GM12892 (cell line): ENCODE measurements at regions not wholly inside any gene's neighbourhood (a gene's known extent, or its start where the extent isn't known, plus 50 kb on each side); places are given as distances from the start of the nearest gene placed in this dataset.

Experiments used
- DNase-seq: peaks from one replicate; pipeline ENCODE4 v3.0.0; 2011; ENCODE audit not compliant: insufficient read length
- FAIRE-seq: peaks from 2 replicates; lab custom pipeline; 2011; peaks lifted over from hg19 to GRCh38; lab: Jason Lieb, UNC
- POLR2A ChIP-seq: IDR thresholded peaks from 2 replicates; pipeline ENCODE4 v1.6.1; 2011; ENCODE audit warnings: low read depth, low read length, control low read depth
- POLR2AphosphoS5 ChIP-seq: IDR thresholded peaks from 2 replicates; pipeline ENCODE4 v1.6.1; 2011; ENCODE audit warnings: low read depth, low read length, control low read depth
- TAF1 ChIP-seq: IDR thresholded peaks from 2 replicates; pipeline ENCODE4 v1.6.1; 2011; ENCODE audit warnings: low read depth, mild to moderate bottlenecking, control low read depth, low read length, borderline replicate concordance

DNA sequence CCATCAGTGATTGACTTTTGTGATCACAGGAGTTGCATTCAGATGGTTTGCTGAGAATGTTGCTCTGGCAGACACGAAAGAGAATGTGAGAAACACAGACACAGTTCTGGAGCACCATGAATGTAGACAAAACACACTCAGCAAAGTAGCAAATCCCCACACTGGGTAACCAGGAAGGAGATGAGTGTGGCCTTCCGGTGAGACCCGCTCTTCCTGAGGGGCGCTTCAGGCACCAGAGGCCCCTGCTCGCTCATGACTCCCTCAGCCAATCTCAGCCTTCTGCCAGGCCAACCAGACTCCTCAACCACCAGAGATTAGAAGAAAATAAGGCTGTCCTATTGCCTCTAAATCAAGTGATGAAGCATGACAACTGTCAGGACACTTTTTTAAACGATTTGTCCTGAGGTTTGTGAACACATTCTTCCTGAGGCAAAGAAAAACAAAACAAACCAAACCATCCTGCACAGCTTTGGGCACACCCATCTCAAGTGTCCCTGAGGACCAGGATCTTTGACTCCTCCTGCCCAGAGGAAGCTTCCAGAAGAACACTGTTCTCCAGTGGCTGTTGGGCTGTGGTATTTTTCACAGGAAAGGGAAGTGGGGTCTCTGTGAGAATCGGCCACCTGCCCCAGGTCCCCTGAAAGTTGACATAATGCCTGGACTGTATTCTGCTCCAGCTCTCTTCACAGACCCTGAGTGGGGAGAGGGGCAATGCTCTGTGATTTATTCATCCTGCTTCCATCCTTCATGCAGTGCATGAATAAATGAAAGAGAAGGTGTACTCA, 152.8 kb downstream of the BCL11A start:
- DNase-seq (no peak), FAIRE-seq (peak; percentile 30)
- TF ChIP-seq POLR2A (no peak), POLR2AphosphoS5 (no peak), TAF1 (no peak)

DNA sequence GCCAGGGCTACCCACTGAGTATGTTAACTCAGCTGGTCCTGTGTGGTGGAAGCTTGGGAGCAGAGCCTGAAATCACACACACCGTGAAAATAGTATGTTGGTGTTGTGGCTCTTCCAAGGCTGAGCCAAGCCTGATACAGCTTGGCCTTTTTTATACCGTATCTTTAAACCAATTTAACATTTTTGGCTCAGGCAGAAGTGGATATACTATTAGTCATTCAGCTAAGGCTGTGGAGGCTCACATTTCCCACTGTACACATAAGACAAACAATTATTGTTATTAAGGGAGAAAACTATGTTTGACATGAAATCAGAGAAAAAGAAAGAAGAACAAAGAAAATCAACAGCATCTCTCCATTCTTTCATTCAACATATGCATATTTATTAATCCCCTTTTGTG, 159.0 kb downstream of the BCL11A start:
- FAIRE-seq, result no peak
- TF ChIP-seq TAF1 (no peak), POLR2AphosphoS5 (no peak), POLR2A (no peak)
- DNase-seq, result no peak

DNA sequence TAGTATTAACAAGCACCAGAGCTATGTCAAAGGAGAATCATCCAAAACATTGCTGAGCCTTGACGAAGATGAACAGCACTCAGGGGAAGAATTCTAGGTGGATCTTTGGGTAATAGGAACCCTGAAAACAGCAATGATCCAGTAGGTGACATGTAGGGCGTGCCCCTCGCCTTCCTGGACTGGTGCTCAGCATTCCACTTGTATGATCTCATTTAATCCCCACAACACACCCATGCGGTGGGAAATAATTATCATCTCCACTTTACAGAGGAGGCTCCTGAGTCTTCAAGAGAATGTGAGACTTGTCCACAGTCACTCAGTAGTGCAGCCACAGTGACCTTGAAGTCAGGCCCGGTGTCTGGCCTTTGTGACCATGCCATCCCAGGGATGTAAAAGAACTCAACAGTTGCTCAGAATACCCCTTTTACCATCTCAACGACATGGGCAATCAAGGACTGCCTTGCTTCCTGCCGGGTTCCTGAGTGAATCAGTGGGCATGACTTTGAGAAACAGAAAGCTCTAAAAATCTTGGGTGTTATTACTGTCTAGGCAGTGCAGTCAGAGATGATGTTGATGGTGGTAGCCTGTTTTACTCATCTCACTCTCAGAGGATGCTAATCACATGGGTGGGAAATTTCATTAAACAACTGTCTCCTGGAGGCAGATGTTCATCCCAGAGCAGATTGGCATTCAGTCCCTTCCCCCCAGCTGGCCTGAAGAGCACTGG, 161.6 kb downstream of the BCL11A start:
- no peak for TF ChIP-seq POLR2AphosphoS5
- TF ChIP-seq TAF1, result no peak
- no peak for TF ChIP-seq POLR2A
- DNase-seq (no peak), FAIRE-seq (peak; percentile 14)

DNA sequence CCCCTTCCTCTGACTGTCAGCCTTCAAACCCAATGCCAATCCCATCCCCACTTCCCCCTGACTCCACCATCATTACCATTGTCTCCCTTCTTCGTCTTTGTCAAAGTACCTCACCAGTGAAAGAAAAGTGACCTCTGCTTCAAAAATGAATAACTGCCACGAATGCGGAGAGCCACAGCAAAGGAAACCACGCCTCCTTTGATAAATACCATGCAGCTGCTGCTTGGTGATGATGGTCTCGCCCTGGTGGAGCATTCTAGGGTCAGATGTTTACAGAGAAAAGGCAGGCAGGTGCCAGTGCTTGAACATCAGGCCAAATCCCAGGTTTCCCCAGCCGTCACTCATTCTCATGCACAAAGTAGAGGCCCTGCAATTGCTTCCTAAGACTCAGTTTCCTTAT, 162.2 kb downstream of the BCL11A start:
- TF ChIP-seq POLR2A, result no peak
- TF ChIP-seq TAF1, result no peak
- TF ChIP-seq POLR2AphosphoS5, result no peak
- FAIRE-seq, result peak; percentile 56
- no peak for DNase-seq

DNA sequence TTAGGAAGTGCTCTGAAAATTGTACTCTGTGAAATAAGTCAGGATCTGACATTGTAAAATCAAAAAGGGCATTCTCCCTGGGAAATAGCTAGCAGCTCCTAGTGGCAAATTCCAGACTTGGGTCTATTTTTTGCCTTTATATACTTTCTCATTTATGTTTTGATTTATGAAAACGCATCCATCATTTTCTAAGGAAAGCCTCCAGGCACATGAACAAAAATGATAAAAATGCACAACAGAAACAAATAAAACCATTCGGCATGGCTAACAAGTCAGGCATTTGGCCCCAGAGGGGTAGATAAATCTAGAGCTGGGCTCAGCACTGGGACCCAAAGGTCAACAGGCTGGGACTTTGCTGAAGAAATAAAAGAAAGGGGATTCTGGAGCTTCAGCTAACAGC, 167.0 kb downstream of the BCL11A start:
- TF ChIP-seq TAF1 (no peak), POLR2AphosphoS5 (no peak), POLR2A (no peak)
- DNase-seq (no peak), FAIRE-seq (no peak)

DNA sequence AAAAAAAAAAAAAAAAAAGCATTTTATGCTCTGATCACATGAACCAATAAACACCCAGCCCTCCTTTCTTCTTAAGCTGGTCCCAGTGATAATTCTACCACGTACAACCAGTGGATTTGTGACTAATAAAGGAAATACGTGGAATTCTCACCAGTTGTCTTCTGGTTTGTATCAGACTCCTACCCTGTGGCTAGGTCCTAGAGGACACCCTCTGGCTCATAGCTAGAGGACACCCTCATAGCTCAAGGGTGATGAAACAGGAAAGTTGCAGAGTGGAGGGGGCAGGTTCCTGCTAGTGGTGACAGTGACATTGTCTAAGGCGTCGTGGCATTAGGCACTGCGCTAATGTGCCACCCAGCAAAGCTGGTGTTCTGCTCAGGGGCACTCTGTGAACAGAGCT, 167.8 kb downstream of the BCL11A start:
- no peak for FAIRE-seq
- no peak for TF ChIP-seq POLR2AphosphoS5
- no peak for DNase-seq

DNA sequence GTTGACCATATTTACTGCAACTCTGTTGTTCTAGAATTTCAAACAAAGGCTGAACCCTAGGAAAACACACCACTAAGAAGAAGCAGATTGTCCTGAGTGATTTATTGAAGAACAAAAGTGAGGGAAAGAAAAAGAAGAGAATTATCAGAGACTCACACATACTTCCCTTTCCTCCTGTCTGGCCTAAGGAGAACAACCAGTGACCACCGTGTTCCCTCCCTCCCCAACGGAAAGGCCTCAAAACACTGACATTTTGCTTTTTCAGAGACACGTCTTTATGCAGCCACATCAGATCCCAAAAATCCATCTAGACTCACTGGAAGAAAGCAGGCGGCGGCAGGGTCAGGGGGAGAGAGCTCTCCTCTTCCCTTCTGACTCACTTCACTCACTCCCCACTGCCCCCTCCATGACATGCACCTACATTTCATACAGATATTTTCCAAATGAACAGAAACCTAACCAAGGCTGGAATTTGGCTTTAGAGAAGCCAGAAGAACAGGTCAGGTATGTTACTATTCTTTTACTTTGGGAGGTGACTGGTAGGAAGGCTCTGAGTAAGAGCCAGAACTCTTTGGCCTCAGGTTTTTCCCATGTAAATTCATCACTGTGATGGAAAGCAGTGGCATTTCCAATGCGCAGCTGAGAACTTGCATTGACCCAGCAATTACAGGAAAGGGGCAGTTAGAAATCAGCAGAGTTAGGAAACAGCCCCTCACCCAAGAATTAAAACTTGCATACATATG, 169.9 kb downstream of the BCL11A start:
- no peak for DNase-seq
- no peak for FAIRE-seq
- TF ChIP-seq POLR2AphosphoS5 (no peak), POLR2A (no peak), TAF1 (no peak)

DNA sequence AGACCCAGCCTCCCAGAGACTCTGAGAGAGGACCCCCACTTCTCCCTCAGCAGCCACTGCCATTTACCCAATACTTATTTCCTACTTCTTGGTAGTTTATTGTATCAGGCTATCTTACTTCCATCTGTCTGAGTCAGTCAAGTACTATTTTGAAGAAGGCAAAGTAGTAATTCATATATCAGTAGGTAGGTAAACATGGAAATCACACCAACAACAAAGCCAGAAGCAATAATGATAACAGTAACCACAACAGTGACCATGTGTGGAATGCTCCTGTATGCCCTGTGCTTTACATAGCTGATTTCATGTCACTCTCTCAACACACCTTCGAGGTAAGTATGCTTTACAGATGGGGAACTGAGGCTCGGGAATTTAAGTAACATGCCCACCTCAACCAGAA, 173.0 kb downstream of the BCL11A start:
- DNase-seq (no peak), FAIRE-seq (no peak)
- TF ChIP-seq TAF1, result no peak
- no peak for TF ChIP-seq POLR2A

DNA sequence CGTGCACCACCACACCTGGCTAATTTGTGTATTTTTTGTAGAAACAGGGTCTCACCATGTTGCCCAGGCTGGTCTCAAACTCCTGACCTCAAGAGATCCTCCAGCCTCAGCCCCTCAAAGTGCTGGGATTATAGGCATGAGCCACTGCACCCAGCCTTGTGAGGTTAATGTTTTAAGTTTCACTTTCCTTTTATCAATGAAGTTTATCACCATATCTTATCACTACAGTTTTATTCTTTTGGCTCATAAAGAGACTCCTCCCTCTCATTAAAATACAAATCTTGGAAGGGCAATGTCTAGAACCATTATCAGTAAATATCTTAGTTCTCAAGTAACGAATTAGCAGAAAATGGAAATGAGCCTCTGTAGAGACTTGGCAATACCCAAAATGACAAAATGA, 173.8 kb downstream of the BCL11A start:
- FAIRE-seq (no peak), DNase-seq (no peak)
- TF ChIP-seq POLR2AphosphoS5 (no peak), TAF1 (no peak), POLR2A (no peak)

DNA sequence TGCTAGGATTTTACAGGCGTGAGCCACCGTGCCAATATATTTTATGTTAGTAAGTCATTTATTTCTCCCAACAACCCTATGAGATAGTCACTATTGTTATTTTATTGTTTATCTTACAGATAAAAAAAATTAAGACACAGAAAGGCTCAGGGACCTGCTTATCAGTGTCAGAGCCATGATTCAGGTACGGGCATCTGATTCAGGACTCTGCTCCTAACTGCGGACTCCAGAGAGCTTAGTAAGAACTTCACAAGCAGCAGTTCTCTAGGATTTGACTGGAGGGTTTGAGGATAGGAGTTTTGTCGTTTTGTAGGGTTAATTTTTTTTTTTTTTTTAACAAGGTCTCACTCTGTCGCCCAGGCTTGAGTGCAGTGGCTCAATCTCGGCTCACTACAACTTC, 174.2 kb downstream of the BCL11A start:
- DNase-seq (no peak), FAIRE-seq (no peak)
- no peak for TF ChIP-seq POLR2AphosphoS5
- TF ChIP-seq POLR2A, result no peak
- TF ChIP-seq TAF1, result no peak

DNA sequence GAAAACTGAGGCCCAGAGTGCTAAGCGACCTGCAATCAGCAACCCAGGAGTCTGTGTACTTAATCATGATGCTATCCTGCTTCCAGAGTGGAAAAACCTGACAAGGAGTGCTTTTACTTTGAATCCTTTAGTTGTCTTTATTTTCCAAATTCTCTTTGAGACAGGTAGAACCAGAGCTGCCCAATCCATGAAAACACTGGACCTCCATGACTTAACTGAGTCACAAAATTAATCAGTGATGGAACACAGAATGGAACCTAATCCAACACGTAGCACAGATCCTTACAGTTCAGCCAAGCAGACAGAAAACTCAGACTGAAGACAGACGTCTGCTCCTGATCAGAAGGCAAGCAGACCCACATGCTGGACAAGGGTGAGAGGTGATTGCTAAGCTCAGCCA, 175.6 kb downstream of the BCL11A start:
- DNase-seq (no peak), FAIRE-seq (no peak)
- TF ChIP-seq POLR2AphosphoS5 (no peak), TAF1 (no peak), POLR2A (no peak)

DNA sequence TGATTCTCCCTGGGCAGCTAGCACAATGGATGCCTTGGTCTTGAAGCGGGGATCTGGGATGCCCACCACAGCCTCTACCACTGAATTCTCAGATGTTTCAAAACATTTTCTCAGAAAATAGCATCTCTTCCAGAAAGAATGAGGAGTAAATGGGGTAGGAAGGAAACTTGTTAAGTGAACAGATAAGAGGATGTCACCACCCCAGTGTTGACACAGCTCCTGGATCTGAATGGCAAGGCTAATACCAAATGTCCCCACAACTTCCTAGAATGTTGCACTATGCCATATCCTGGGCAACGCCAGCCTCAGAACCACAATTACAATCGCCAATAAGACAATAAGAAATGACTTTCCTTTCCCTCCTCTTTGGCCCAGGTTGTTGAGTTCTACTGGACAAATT, 177.2 kb downstream of the BCL11A start:
- TF ChIP-seq POLR2AphosphoS5, result no peak
- no peak for TF ChIP-seq POLR2A
- no peak for TF ChIP-seq TAF1
- FAIRE-seq, result no peak

More for the DNA sequence above, 177.2 kb downstream of the BCL11A start:
- no peak for DNase-seq
